Endothelial cell of umbilical vein (primary cell): ENCODE measurements at regions not wholly inside any gene's neighbourhood (a gene's known extent, or its start where the extent isn't known, plus 50 kb on each side); places are given as distances from the start of the nearest gene placed in this dataset.

Source experiments
- BruUV-seq: library from RNA; stranded (reverse); fragments of 400-500 nt; replicated peaks from 2 replicates; lab custom pipeline; 2021; lab: Mats Ljungman, UMichigan
- CTCF ChIA-PET: fragments of 300-600, 350-600 bp; sonication (Branson Sonifier 250); formaldehyde crosslinking; loops from one replicate; lab custom pipeline; 2021; ENCODE audit warnings: antibody characterized with exemption, inconsistent platforms; lab: Charles Lee
- POLR2A ChIA-PET: fragments of 300-600, 350-600 bp; sonication (Branson Sonifier 250); formaldehyde crosslinking; loops from one replicate; lab custom pipeline; 2021; ENCODE audit warnings: antibody characterized with exemption, inconsistent platforms; lab: Charles Lee
- DNase-seq: peaks from one replicate; pipeline ENCODE4 v3.0.0-alpha.2; 2011; ENCODE audit warnings: low read depth, low spot score
- FAIRE-seq: peaks from 2 replicates; lab custom pipeline; 2011; peaks lifted over from hg19 to GRCh38; lab: Jason Lieb, UNC
- H2AFZ ChIP-seq: 2 replicates; pipeline ENCODE4 v1.6.0; 2012; ENCODE audit warnings: low read depth, low read length, control low read depth, inconsistent platforms
- H3K27ac ChIP-seq: 2 replicates; pipeline ENCODE4 v1.5.1; 2011; ENCODE audit warnings: low read depth, mild to moderate bottlenecking, control low read depth, low read length, moderate library complexity; ENCODE audit not compliant: insufficient read depth
- H3K27me3 ChIP-seq, 2 experiments: 2 replicates each; pipeline versions ENCODE4 v1.6.0 to v1.6.1; 2011; ENCODE audit warnings: low read length in 2 of 2, mixed read lengths in 1 of 2; ENCODE audit not compliant: control insufficient read depth in 2 of 2, insufficient read depth in 2 of 2
- H3K36me3 ChIP-seq, 2 experiments: 2 replicates in 1 of 2; 3 replicates in 1 of 2; pipeline ENCODE4 v1.5.1; 2011; ENCODE audit warnings: low read length in 2 of 2, mild to moderate bottlenecking in 1 of 2, moderate library complexity in 1 of 2; ENCODE audit not compliant: control insufficient read depth in 2 of 2, insufficient read depth in 2 of 2; ENCODE audit errors: extremely low read depth in 1 of 2
- H3K4me1 ChIP-seq: 3 replicates; pipeline ENCODE4 v1.5.1; 2011; ENCODE audit warnings: mild to moderate bottlenecking, low read length; ENCODE audit not compliant: control insufficient read depth, insufficient read depth; ENCODE audit errors: extremely low read depth
- H3K4me2 ChIP-seq: 2 replicates; pipeline ENCODE4 v1.6.1; 2011; ENCODE audit warnings: low read length, control low read depth, mixed read lengths; ENCODE audit not compliant: insufficient read depth
- H3K4me3 ChIP-seq, 3 experiments: fragments of 200-600 bp in 1 of 3; sonication (generic), shearing (Covaris generic) in 1 of 3; replicated peaks in 1 of 3; 2 replicates each; pipeline ENCODE4 v1.5.1; 2011 to 2016; ENCODE audit warnings: control low read depth in 3 of 3, low read length in 3 of 3, mild to moderate bottlenecking in 2 of 3, inconsistent platforms in 1 of 3, low read depth in 1 of 3, moderate library complexity in 1 of 3; ENCODE audit not compliant: insufficient read depth in 1 of 3
- H3K79me2 ChIP-seq: 2 replicates; pipeline ENCODE4 v1.6.0; 2012; ENCODE audit warnings: low read length, inconsistent platforms; ENCODE audit not compliant: control insufficient read depth, insufficient read depth
- H3K9ac ChIP-seq: replicated peaks from 2 replicates; pipeline ENCODE3; 2011; ENCODE audit warnings: low read length, control low read depth; ENCODE audit not compliant: insufficient read depth; ENCODE audit errors: extremely low read depth
- H3K9me1 ChIP-seq: replicated peaks from 3 replicates; pipeline ENCODE4 v1.6.0; 2011; ENCODE audit warnings: mild to moderate bottlenecking, low read length; ENCODE audit not compliant: control insufficient read depth, insufficient read depth; ENCODE audit errors: extremely low read depth
- H3K9me3 ChIP-seq: replicated peaks from 2 replicates; pipeline ENCODE4 v1.5.1; 2012; ENCODE audit warnings: low read length, inconsistent platforms; ENCODE audit not compliant: control insufficient read depth, insufficient read depth
- H4K20me1 ChIP-seq: replicated peaks from 2 replicates; pipeline ENCODE3; 2011; ENCODE audit warnings: mild to moderate bottlenecking, low read length; ENCODE audit not compliant: control insufficient read depth, insufficient read depth; ENCODE audit errors: extremely low read depth
- CTCF ChIP-seq, 2 donors: IDR thresholded peaks; 1 replicate in 1 of 2; 2 replicates in 1 of 2; pipeline ENCODE4 v1.5.1; 2011; ENCODE audit warnings: low read length in 2 of 2, mild to moderate bottlenecking in 2 of 2, moderate library complexity in 2 of 2, control low read depth in 1 of 2, inconsistent platforms in 1 of 2, low read depth in 1 of 2; ENCODE audit not compliant: insufficient read depth in 1 of 2; ENCODE audit errors: extremely low read depth in 1 of 2
- EZH2 ChIP-seq: IDR thresholded peaks from 2 replicates; pipeline ENCODE4 v1.6.1; 2012; ENCODE audit warnings: borderline replicate concordance, low read depth, mild to moderate bottlenecking, moderate library complexity, low read length, inconsistent platforms; ENCODE audit not compliant: severe bottlenecking
- FOS ChIP-seq: IDR thresholded peaks from 2 replicates; pipeline ENCODE4 v1.6.1; 2011; ENCODE audit warnings: mild to moderate bottlenecking, low read length, moderate library complexity, borderline replicate concordance; ENCODE audit not compliant: insufficient read depth
- GATA2 ChIP-seq: IDR thresholded peaks from 2 replicates; pipeline ENCODE4 v1.7.0; 2011; ENCODE audit warnings: low read depth, mild to moderate bottlenecking, moderate library complexity, mixed read lengths, low read length; ENCODE audit not compliant: insufficient read length, insufficient read depth
- JUN ChIP-seq: IDR thresholded peaks from 2 replicates; pipeline ENCODE4 v1.6.1; 2011; ENCODE audit warnings: borderline replicate concordance, low read depth; ENCODE audit not compliant: insufficient read length, insufficient read depth
- MYC ChIP-seq: IDR thresholded peaks from one replicate; pipeline ENCODE4 v1.6.1; 2011; ENCODE audit warnings: mild to moderate bottlenecking, low read depth, low read length
- POLR2A ChIP-seq: IDR thresholded peaks from 2 replicates; pipeline ENCODE4 v1.6.1; 2012; ENCODE audit warnings: low read depth, mild to moderate bottlenecking, control low read depth, low read length
- POLR2AphosphoS5 ChIP-seq: IDR thresholded peaks from 2 replicates; pipeline ENCODE4 v1.6.1; 2012; ENCODE audit warnings: low read depth, mild to moderate bottlenecking, control low read depth, low read length, moderate library complexity; ENCODE audit not compliant: insufficient read depth
- dilution Hi-C: fragments of 300-500 bp; cut with MboI; formaldehyde crosslinking; loops from one replicate; pipeline ENCODE4 v1.15.0; 2019; ENCODE audit warnings: low sequenced_read_pairs; ENCODE audit not compliant: extremely low pct_ligation_motif_present
- intact Hi-C: fragments of 100-400 bp; cut with micrococcal nuclease; formaldehyde crosslinking; loops from one replicate; pipeline ENCODE4 v1.10.0; 2022
- TF ChIP-seq, protein P1 (sequence below): IDR thresholded peaks from 2 replicates; pipeline ENCODE4 v1.6.1; 2011; ENCODE audit not compliant: insufficient read depth, insufficient read length

DNA sequence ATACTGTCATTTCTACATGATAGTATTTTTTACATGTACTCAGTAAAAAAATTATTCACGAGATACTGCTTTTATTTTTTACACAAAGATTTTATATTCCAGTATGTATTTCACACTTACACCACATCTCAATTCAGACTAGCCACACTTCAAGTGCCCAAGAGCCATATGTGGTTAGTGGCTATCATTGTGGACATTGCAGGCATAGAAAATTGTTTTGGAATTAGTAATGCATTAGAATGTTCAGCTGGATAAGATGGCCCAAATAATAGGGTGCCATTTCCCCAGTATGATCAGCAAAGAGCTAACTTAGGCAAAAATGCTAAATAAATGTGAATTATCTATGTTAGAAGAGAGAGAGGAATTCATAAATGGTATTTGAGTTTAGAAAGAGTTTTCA lies 203.8 kb upstream of the MCTP2 start:
- peaks cover 2% of the 10 kb centered on the region for H3K4me1 ChIP-seq
- DNase-seq (no peak), FAIRE-seq (no peak)
- H3K9me1 ChIP-seq, result no peaks in the 10 kb centered on the region
- no peak overlapping the region for H2AFZ ChIP-seq
- H3K27me3 ChIP-seq, result no peaks in the 10 kb centered on the region
- TF ChIP-seq JUN, result no peak
- no peak for TF ChIP-seq FOS
- no peak for TF ChIP-seq MYC
- TF ChIP-seq GATA2, result no peak
- no peak for TF ChIP-seq POLR2AphosphoS5
- no peak for TF ChIP-seq CTCF (IDR thresholded peaks at IDR 0.05; ENCODE audit: extremely low read depth in 1 of 2, insufficient read depth in 1 of 2, low read depth in 1 of 2, low read length in 2 of 2)
- no peak for TF ChIP-seq EZH2
- TF ChIP-seq, protein P1, sequence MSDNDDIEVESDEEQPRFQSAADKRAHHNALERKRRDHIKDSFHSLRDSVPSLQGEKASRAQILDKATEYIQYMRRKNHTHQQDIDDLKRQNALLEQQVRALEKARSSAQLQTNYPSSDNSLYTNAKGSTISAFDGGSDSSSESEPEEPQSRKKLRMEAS, result no peak
- no peak for TF ChIP-seq POLR2A
- no TSS peak for BruUV-seq
- CTCF ChIA-PET, result no interaction called here
- no peak overlapping the region for H3K4me2 ChIP-seq
- intact Hi-C loops (no loop called here), dilution Hi-C loops (no loop called here)
- peaks cover 2% of the 10 kb centered on the region for H3K9me3 ChIP-seq
- no peak overlapping the region for H3K27ac ChIP-seq
- POLR2A ChIA-PET, result no interaction called here
- no peak overlapping the region for H3K4me3 ChIP-seq
- H3K36me3 ChIP-seq, result no peaks in the 10 kb centered on the region
- no peak overlapping the region for H3K9ac ChIP-seq
- no peaks in the 10 kb centered on the region for H3K79me2 ChIP-seq
- no peaks in the 10 kb centered on the region for H4K20me1 ChIP-seq
